NCI-H128 (cell line): ENCODE measurements at regions not wholly inside any gene's neighbourhood (a gene's known extent, or its start where the extent isn't known, plus 50 kb on each side); places are given as distances from the start of the nearest gene placed in this dataset.

Experiments used
- DNase-seq: peaks from one replicate; lab custom pipeline; 2025; ENCODE audit not compliant: unreplicated experiment; lab: John Stamatoyannopoulos, UW

- no peak for DNase-seq
Measured at GRCh38 chr18:27699137-27699536, 477.8 kb downstream of the CDH2 start.

GRCh38 chr18:27696148-27696547 lies 480.8 kb downstream of the CDH2 start:
- no peak for DNase-seq

- no peak for DNase-seq
Measured at GRCh38 chr18:27695503-27695902, 481.4 kb downstream of the CDH2 start.

GRCh38 chr18:27695052-27695451 lies 481.9 kb downstream of the CDH2 start:
- no peak for DNase-seq

- no peak for DNase-seq
Measured at GRCh38 chr18:27688581-27688980, 488.3 kb downstream of the CDH2 start.

GRCh38 chr18:27687351-27687979 lies 489.5 kb downstream of the CDH2 start:
- DNase-seq, result no peak

- no peak for DNase-seq
Measured at GRCh38 chr18:27685807-27686412, 491.0 kb downstream of the CDH2 start.

- no peak for DNase-seq
Measured at GRCh38 chr18:27685091-27685490, 491.8 kb downstream of the CDH2 start.

- no peak for DNase-seq
Measured at GRCh38 chr18:27674411-27674810, 489.3 kb upstream of the CHST9 start.

- no peak for DNase-seq
Measured at GRCh38 chr18:27673861-27674260, 488.8 kb upstream of the CHST9 start.

GRCh38 chr18:27668158-27668557 lies 483.1 kb upstream of the CHST9 start:
- no peak for DNase-seq

GRCh38 chr18:27667064-27667463 lies 482.0 kb upstream of the CHST9 start:
- no peak for DNase-seq

GRCh38 chr18:27666016-27666415 lies 480.9 kb upstream of the CHST9 start:
- DNase-seq, result no peak

- DNase-seq, result no peak
Measured at GRCh38 chr18:27665264-27665799, 480.2 kb upstream of the CHST9 start.

- no peak for DNase-seq
Measured at GRCh38 chr18:27662949-27663348, 477.8 kb upstream of the CHST9 start.

- no peak for DNase-seq
Measured at GRCh38 chr18:27662537-27662936, 477.4 kb upstream of the CHST9 start.

- DNase-seq, result no peak
Measured at GRCh38 chr18:27661320-27662018, 476.4 kb upstream of the CHST9 start.

- no peak for DNase-seq
Measured at GRCh38 chr18:27656905-27657304, 471.8 kb upstream of the CHST9 start.

- DNase-seq, result no peak
Measured at GRCh38 chr18:27656167-27656778, 471.2 kb upstream of the CHST9 start.

GRCh38 chr18:27653247-27653646 lies 468.1 kb upstream of the CHST9 start:
- no peak for DNase-seq

GRCh38 chr18:27652480-27653121 lies 467.5 kb upstream of the CHST9 start:
- no peak for DNase-seq
